Neutrophil (primary cell): ENCODE measurements at regions not wholly inside any gene's neighbourhood (a gene's known extent, or its start where the extent isn't known, plus 50 kb on each side); places are given as distances from the start of the nearest gene placed in this dataset.
"Not testable (repeated sequence)": the region's sequence is repeated elsewhere in the genome, so short reads cannot be mapped to it uniquely, and the experiment has no call there.

Experiments used
- H3K27ac ChIP-seq: fragments of 200-600 bp; sonication (generic); 2 replicates; pipeline ENCODE4 v1.5.1; 2016; ENCODE audit warnings: mild to moderate bottlenecking, moderate library complexity
- H3K27me3 ChIP-seq: fragments of 200-600 bp; sonication (generic); 2 replicates; pipeline ENCODE4 v1.6.0; 2016; ENCODE audit warnings: mild to moderate bottlenecking
- H3K36me3 ChIP-seq: fragments of 200-600 bp; sonication (generic); 2 replicates; pipeline ENCODE4 v1.5.1; 2017
- H3K4me1 ChIP-seq, 2 experiments: fragments of 200-600 bp in 1 of 2; sonication (generic) in 1 of 2; 1 replicate in 1 of 2; 2 replicates in 1 of 2; pipeline versions ENCODE4 v1.5.1 to v1.6.1; 2013 to 2016; ENCODE audit warnings: low read depth in 1 of 2, low read length in 1 of 2, mild to moderate bottlenecking in 1 of 2, moderate library complexity in 1 of 2; ENCODE audit not compliant: control insufficient read depth in 1 of 2, insufficient read depth in 1 of 2
- H3K4me3 ChIP-seq, 2 experiments: fragments of 200-600 bp in 1 of 2; sonication (generic) in 1 of 2; 1 replicate in 1 of 2; 2 replicates in 1 of 2; pipeline ENCODE4 v1.5.1; 2013 to 2016; ENCODE audit warnings: low read depth in 1 of 2, low read length in 1 of 2, mild to moderate bottlenecking in 1 of 2, moderate library complexity in 1 of 2
- H3K9me3 ChIP-seq: fragments of 200-600 bp; sonication (generic); 2 replicates; pipeline ENCODE4 v1.5.1; 2016
- CTCF ChIP-seq: fragments of 200-600 bp; sonication (generic); IDR thresholded peaks from 2 replicates; pipeline ENCODE4 v1.5.1; 2016; ENCODE audit warnings: antibody characterized with exemption

- Histone ChIP-seq H3K27me3 (no peaks in the 10 kb centered on the region), H3K9me3 (no peaks in the 10 kb centered on the region), H3K4me3 (no peak overlapping the region), H3K27ac (no peak overlapping the region), H3K36me3 (no peaks in the 10 kb centered on the region), H3K4me1 (no peaks in the 10 kb centered on the region)
- no peak for TF ChIP-seq CTCF
These were observed 388.0 kb downstream of the SUCLG1 start for GRCh38 chr2:84071050-84071449.

- Histone ChIP-seq H3K9me3 (no peaks in the 10 kb centered on the region), H3K4me1 (no peaks in the 10 kb centered on the region), H3K27ac (no peak overlapping the region), H3K27me3 (no peaks in the 10 kb centered on the region), H3K36me3 (no peaks in the 10 kb centered on the region), H3K4me3 (no peak overlapping the region)
- TF ChIP-seq CTCF = no peak
These were observed 393.2 kb downstream of the SUCLG1 start for GRCh38 chr2:84065857-84066256.

- no peaks in the 10 kb centered on the region for H3K9me3 ChIP-seq
These were observed 401.0 kb downstream of the SUCLG1 start for GRCh38 chr2:84057917-84058560.

GRCh38 chr2:84055816-84056215 is 403.3 kb downstream of the SUCLG1 start:
- Histone ChIP-seq H3K4me1 (no peaks in the 10 kb centered on the region), H3K36me3 (no peaks in the 10 kb centered on the region)
- TF ChIP-seq CTCF = no peak

More at GRCh38 chr2:84057917-84058560, 401.0 kb downstream of the SUCLG1 start:
- Histone ChIP-seq H3K4me3 (no peak overlapping the region), H3K27me3 (no peaks in the 10 kb centered on the region), H3K36me3 (no peaks in the 10 kb centered on the region), H3K27ac (no peak overlapping the region), H3K4me1 (no peaks in the 10 kb centered on the region)
- no peak for TF ChIP-seq CTCF

DNA sequence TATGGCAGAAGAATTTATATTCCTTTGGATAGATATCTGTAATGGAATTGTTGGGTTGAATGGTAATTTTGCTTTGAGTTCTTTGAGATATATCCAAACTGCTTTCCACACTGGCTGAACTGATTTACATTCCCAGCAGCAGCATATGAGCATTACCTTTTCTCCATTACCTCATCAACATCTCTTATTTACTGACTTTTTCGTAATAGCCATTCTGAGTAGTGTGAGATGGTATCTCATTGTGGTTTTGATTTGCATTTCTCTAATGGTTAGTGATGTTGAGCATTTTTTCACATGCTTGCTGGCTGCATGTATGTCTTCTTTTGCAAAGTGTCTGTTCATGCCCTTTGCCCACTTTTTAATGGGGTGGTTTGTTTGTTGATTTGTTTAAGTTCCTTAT is 404.5 kb downstream of the SUCLG1 start:
- not testable (repeated sequence) for H3K27ac ChIP-seq, H3K4me3 ChIP-seq, H3K9me3 ChIP-seq, H3K4me1 ChIP-seq, H3K36me3 ChIP-seq, H3K27me3 ChIP-seq

More at GRCh38 chr2:84055816-84056215, 403.3 kb downstream of the SUCLG1 start:
- Histone ChIP-seq H3K27me3 (no peaks in the 10 kb centered on the region), H3K9me3 (no peaks in the 10 kb centered on the region), H3K4me3 (no peak overlapping the region), H3K27ac (no peak overlapping the region)

DNA sequence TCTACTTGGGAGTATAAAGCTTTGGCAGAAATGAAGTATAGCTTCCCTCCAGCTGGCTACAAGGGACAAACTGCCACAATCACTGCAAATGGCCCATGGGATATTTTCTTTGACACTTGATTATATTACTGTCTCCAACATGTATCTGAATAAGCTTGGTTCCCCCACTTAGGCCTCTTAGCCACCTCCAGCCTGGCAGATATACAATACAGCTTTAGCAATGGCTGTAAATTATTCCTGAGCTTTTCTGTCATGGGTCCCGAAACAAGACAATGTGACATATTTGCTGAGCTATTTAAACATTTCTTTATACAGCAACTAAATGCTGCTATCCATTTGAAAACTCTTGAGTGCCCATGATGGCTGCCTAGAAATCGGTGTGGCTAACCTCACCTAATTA is 406.2 kb downstream of the SUCLG1 start:
- TF ChIP-seq CTCF = no peak

More for the DNA sequence above, 406.2 kb downstream of the SUCLG1 start:
- H3K4me3 ChIP-seq = no peak overlapping the region
- no peaks in the 10 kb centered on the region for H3K4me1 ChIP-seq
- no peaks in the 10 kb centered on the region for H3K9me3 ChIP-seq
- no peaks in the 10 kb centered on the region for H3K27me3 ChIP-seq
- H3K27ac ChIP-seq = no peak overlapping the region
- H3K36me3 ChIP-seq = no peaks in the 10 kb centered on the region
